ENCODE measurements at regions not wholly inside any gene's neighbourhood (a gene's known extent, or its start where the extent isn't known, plus 50 kb on each side); places are given as distances from the start of the nearest gene placed in this dataset.

DNA sequence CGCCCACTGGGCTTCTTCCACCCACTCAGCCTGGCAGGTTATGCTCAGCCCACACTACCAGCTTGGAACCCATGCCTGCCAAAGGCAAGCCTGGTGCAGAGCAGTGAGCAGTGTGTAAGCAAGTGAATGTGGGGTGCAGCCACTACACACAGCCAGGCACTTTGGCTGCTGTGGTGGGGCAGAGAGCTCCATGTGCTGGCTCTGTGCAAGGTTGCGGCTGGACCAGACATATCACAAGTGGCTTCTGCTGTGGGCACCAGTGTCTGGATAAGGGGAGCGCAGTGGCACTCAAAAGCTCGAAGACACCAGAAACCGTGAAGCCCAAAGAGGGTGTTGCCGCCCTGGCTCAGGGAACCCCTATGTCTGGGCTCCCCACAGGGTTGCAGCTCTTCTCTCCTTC, 563.7 kb downstream of the SI start:
- Histone ChIP-seq H3K36me3 (no peaks in the 10 kb centered on the region), H3K4me3 (no peak overlapping the region), H3K4me1 (no peaks in the 10 kb centered on the region), H3K27ac (no peak overlapping the region), H3K27me3 (no peaks in the 10 kb centered on the region), H3K9me3 (no peaks in the 10 kb centered on the region)
- TF ChIP-seq, protein P1, sequence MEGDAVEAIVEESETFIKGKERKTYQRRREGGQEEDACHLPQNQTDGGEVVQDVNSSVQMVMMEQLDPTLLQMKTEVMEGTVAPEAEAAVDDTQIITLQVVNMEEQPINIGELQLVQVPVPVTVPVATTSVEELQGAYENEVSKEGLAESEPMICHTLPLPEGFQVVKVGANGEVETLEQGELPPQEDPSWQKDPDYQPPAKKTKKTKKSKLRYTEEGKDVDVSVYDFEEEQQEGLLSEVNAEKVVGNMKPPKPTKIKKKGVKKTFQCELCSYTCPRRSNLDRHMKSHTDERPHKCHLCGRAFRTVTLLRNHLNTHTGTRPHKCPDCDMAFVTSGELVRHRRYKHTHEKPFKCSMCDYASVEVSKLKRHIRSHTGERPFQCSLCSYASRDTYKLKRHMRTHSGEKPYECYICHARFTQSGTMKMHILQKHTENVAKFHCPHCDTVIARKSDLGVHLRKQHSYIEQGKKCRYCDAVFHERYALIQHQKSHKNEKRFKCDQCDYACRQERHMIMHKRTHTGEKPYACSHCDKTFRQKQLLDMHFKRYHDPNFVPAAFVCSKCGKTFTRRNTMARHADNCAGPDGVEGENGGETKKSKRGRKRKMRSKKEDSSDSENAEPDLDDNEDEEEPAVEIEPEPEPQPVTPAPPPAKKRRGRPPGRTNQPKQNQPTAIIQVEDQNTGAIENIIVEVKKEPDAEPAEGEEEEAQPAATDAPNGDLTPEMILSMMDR (IDR thresholded peaks at IDR 0.05) = no peak
- no peak for ATAC-seq
- intact Hi-C loops (cut with DNase I) = no loop called here
- peak; percentile 45 for DNase-seq

- Histone ChIP-seq H3K9me3 (no peaks in the 10 kb centered on the region), H3K36me3 (no peaks in the 10 kb centered on the region), H3K4me3 (no peak overlapping the region), H3K27ac (no peak overlapping the region), H3K4me1 (no peaks in the 10 kb centered on the region), H3K27me3 (no peaks in the 10 kb centered on the region)
- intact Hi-C loops (cut with DNase I) = no loop called here
- TF ChIP-seq, protein P1 (IDR thresholded peaks at IDR 0.05) = no peak
- DNase-seq (no peak), ATAC-seq (no peak)
Observed at GRCh38 chr3:164507886-164508285, 570.4 kb downstream of the SI start.

DNA sequence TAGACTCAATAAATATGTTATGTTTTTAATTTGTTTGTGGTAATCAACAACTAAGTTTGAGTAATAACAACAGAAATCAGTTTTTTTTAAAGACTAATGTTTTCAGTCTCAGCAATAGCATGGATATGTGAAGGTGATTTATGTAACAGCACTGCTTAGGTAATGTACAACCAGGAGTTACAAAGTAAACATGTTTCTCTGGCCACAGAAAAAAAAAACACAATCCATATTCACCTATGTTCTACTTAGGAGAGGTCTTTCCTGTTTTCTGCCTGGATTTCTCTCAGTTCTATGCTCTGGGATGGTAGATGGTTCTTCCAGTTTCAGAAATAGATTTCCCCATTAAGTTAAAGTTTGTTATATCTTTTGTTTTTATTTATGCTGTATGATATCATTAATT, 579.4 kb downstream of the SI start:
- Histone ChIP-seq H3K9me3 (no peaks in the 10 kb centered on the region), H3K4me3 (no peak overlapping the region), H3K4me1 (no peaks in the 10 kb centered on the region), H3K36me3 (no peaks in the 10 kb centered on the region), H3K27me3 (no peaks in the 10 kb centered on the region), H3K27ac (no peak overlapping the region)
- TF ChIP-seq, protein P1 (IDR thresholded peaks at IDR 0.05) = no peak
- DNase-seq = no peak
- no peak for ATAC-seq
- intact Hi-C loops (cut with DNase I) = no loop called here

GRCh38 chr3:164488893-164489292, 589.4 kb downstream of the SI start:
- no peak overlapping the region for H3K4me3 ChIP-seq
- H3K36me3 ChIP-seq = no peaks in the 10 kb centered on the region

DNA sequence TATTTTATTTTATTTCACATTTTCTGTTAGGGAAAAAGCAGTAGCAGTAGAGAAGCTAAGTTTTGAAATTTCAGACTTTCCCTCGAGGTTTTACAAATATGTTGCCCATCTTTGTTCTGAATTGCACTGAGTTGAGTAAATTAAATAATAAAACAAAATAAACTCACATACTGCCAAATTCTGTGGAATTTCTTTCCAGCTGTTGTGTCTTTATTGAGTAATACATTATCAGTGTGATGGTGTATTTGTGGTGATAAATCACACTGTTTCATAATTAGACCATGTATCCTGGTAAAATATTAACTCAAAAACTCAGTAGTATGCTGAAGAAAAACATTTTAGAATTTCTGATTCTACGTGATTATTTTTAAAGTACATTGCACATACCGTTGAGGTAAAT, 592.1 kb downstream of the SI start:
- DNase-seq (no peak), ATAC-seq (no peak)
- Histone ChIP-seq H3K27me3 (no peaks in the 10 kb centered on the region), H3K36me3 (no peaks in the 10 kb centered on the region), H3K27ac (no peak overlapping the region), H3K4me3 (no peak overlapping the region), H3K4me1 (no peaks in the 10 kb centered on the region), H3K9me3 (no peaks in the 10 kb centered on the region)
- TF ChIP-seq, protein P1 (IDR thresholded peaks at IDR 0.05) = no peak
- intact Hi-C loops (cut with DNase I) = no loop called here

More at GRCh38 chr3:164488893-164489292, 589.4 kb downstream of the SI start:
- ATAC-seq = no peak
- intact Hi-C loops (cut with DNase I) = no loop called here
- Histone ChIP-seq H3K27me3 (no peaks in the 10 kb centered on the region), H3K9me3 (no peaks in the 10 kb centered on the region), H3K27ac (no peak overlapping the region), H3K4me1 (no peaks in the 10 kb centered on the region)
- DNase-seq = no peak
- TF ChIP-seq, protein P1 (IDR thresholded peaks at IDR 0.05) = no peak

DNA sequence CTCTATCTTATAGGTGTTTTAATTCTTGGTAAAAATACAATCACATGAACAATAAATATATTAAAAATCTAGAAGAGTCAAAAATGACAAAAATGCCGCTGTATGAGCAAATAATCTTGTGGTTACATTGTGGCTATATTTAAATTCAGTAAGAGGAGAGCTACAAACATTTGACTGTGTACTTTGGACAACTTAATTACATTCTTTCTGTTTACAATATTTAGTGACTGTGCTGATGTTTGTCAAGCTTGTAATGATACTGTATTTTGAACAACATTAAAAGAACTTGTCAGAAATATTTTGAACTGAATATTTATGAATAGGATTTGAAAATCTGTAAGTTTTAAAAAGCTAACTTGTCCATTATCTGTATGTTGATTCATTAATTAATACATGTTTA, 598.3 kb downstream of the SI start:
- TF ChIP-seq, protein P1 (IDR thresholded peaks at IDR 0.05) = no peak
- H3K27ac ChIP-seq = no peak overlapping the region
- no peak for DNase-seq

More for the DNA sequence above, 598.3 kb downstream of the SI start:
- Histone ChIP-seq H3K4me1 (no peaks in the 10 kb centered on the region), H3K36me3 (no peaks in the 10 kb centered on the region), H3K9me3 (no peaks in the 10 kb centered on the region), H3K27me3 (no peaks in the 10 kb centered on the region), H3K4me3 (no peak overlapping the region)
- intact Hi-C loops (cut with DNase I) = no loop called here
- ATAC-seq = no peak

All from upper lobe of right lung (tissue), 1 donor.